Stimulated activated CD8-positive, alpha-beta memory T cell treated with anti-CD3 and anti-CD28 coated beads, Interleukin-7, amount 100 ng/mL, for 24 hours (primary cell): ENCODE measurements at regions not wholly inside any gene's neighbourhood (a gene's known extent, or its start where the extent isn't known, plus 50 kb on each side); places are given as distances from the start of the nearest gene placed in this dataset.

Source experiments
- DNase-seq: peaks from one replicate; pipeline ENCODE4 v3.0.0-alpha.2; 2020; ENCODE audit warnings: low read depth

- no peak for DNase-seq
These were observed 167.4 kb upstream of the C1orf21 start for GRCh38 chr1:184219414-184219813.

DNA sequence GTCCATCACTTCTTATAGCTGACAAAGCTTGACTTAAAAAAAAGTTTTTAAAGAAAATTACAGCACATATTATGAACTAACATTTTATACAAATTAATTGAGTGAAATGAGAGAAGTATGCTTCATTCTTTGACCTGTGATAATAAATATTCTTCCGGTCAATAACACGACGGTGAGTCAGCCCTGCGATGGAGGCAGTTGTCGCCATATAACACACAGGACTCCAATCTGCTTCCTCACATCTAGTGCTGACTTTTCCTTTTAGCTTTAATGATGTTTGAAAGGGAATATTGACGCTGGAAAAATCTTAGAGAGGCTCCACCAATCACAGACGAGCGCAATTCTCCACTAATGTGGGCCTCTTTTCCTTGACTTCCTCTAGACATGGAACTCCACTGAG, 166.9 kb upstream of the C1orf21 start:
- DNase-seq: no peak

GRCh38 chr1:184221087-184221486, 165.7 kb upstream of the C1orf21 start:
- no peak for DNase-seq

GRCh38 chr1:184222652-184223052, 164.2 kb upstream of the C1orf21 start:
- DNase-seq: peak; percentile 17

GRCh38 chr1:184223216-184223615, 163.6 kb upstream of the C1orf21 start:
- DNase-seq: no peak

DNA sequence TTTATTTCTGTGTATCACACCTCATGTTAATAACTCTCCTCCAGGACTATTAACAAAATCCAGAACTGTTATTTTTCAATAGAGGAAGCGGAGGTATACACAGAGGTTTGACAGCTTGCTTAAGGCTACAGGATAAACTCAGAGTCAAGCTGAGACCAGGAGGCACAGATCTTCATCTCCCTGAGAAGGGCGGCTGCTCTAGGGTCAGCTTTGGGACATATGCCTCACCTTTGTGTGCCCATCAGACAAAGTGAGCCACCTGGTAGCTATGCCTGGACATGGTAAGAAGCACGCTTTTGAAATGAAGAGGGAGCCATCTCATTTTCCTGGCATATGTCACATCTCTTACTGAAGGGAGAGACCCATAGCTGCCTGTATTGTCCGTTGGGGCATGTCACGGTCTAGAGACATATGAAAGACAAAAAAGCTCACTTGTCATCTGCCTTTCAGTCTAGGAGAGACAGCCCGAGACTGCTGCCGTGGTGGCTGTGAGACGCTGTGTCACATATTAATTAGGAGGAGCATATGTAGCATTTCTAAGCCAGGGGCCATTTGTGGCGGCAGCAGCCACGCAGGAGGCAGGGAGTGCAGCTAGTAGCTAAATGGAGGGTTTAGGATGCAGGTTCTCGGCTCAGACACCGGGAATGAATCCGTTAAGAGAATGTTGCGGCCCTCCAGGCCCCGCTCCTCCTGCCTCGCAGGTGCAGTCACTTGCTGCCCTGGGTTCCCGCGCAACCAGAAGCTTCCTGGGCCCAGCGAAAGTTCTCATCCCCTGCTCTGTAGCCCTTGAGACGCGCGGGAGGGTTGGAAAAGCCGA, 161.3 kb upstream of the C1orf21 start:
- DNase-seq: no peak

- no peak for DNase-seq
These were observed 160.7 kb upstream of the C1orf21 start for GRCh38 chr1:184226100-184226487.

DNA sequence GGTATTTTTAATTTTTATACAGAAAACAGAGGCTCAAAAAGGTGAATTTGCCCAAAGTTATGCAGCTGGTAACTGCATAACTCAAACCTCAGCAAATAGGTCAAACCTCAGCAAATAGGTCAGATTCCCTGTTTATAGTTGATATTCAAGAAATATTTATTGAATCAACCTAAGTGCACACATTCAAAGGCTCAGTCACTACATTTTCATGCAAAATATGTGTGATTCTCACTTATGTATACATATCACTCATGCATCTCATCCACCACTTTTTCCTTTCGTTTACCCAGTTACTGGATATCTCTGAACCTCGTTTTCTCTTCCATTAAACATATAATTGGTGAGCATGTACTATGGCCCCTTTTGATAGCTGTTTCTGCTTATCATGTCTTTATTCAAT, 158.3 kb upstream of the C1orf21 start:
- DNase-seq: no peak

- DNase-seq: no peak
These were observed 149.2 kb upstream of the C1orf21 start for GRCh38 chr1:184237588-184237987.

- DNase-seq: no peak
These were observed 145.4 kb upstream of the C1orf21 start for GRCh38 chr1:184241446-184241845.

GRCh38 chr1:184242507-184242943, 144.3 kb upstream of the C1orf21 start:
- DNase-seq: no peak

DNA sequence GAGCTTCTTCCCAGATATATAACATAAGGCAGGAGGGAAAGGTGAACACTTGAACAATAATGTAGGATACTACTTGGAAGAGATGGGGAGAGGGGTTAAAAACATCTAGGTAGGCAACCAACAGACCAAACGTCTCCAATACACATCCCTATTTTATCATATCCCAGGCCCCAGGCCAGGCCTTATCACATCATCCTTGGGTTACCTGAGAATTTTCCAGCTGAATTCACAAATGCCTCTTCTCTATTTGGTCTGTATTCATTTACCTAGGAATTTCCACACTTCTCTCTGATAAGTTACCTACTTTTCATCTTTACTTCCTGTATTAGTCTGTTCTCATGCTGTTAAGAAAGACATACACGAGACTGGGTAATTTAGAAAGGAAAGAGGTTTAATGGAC, 141.9 kb upstream of the C1orf21 start:
- no peak for DNase-seq

GRCh38 chr1:184247671-184248070, 139.2 kb upstream of the C1orf21 start:
- DNase-seq: no peak

GRCh38 chr1:184253921-184254320, 132.9 kb upstream of the C1orf21 start:
- DNase-seq: no peak

GRCh38 chr1:184254849-184255248, 132.0 kb upstream of the C1orf21 start:
- DNase-seq: no peak

DNA sequence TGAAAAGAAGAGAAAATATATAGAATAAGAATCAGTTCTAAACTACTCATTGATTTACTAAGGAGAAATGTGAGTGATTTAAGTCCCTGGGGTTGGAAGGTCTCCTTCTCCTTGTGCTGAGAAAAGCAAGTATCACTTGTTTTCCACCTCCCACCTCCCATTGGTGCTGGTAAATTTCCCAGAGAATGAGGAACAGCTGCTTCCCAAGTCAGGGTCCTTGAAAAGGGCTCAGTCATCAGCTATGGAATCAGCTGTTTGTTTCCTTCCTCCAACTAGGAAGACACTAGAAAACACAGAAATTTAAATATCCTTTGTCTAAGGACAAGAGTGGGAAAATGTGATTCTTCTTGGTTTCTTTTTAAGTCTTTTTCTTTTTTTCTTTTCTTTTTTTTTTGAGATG, 131.3 kb upstream of the C1orf21 start:
- no peak for DNase-seq

DNA sequence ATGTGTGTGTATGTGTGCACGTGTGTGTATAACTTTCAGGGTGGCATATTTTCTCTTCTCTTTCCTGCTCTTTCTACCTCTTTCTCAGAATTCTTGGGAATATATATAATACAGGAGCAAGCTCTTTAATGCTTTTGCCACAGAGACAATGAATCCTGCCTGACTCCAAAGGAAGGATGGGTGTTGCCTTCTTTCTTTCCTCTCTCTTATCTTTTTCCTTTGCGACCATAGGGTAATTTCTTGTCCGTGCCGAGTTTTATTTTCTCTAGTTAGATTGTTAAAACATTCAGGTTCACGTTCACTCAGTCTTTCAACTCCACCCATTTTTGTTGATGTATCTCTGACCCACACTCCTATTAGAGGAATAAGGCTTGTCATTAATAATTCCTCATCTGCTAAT, 129.0 kb upstream of the C1orf21 start:
- no peak for DNase-seq

DNA sequence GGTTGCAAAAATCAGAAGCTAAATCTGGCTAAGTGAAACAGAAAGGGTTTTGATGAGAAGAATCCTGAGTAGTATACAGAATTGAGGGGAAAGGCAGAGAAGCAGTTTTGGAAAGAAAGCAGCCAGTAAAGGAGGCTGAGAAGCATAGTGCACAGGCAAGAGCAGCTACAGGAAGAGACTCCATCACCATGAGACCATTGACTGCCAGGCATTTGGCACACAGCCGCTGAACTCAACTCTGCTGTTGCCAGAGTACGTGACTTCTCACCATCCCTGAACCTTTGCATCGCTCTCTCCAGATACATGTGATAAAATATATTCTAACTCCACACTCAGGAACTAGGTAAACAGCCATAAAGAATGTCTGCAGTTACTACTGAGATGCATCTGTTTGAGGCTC, 128.3 kb upstream of the C1orf21 start:
- DNase-seq: no peak

- no peak for DNase-seq
These were observed 126.4 kb upstream of the C1orf21 start for GRCh38 chr1:184260382-184260781.

DNA sequence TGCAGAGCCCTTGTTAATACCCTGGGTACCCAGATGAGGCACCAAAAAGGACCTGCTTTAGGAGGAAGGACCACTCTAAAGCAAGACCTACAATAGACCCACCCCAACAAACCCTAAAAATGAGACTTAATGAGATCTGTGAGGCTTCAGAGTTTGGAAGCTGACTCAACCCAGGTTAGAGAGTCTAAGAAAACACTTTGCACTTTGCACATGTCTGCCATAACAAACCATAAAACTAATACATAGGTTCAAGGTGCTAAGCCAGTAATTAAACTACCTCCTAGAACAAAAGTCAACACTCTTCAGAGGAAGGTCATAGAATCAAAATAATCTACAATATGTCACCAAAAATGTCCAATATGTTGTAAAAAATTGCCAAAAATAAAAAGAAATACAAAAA, 124.7 kb upstream of the C1orf21 start:
- DNase-seq: no peak

GRCh38 chr1:184267747-184268146, 119.1 kb upstream of the C1orf21 start:
- no peak for DNase-seq

- no peak for DNase-seq
These were observed 116.3 kb upstream of the C1orf21 start for GRCh38 chr1:184270556-184270955.

GRCh38 chr1:184272175-184272866, 114.5 kb upstream of the C1orf21 start:
- no peak for DNase-seq

- no peak for DNase-seq
These were observed 110.4 kb upstream of the C1orf21 start for GRCh38 chr1:184276416-184276815.
